ENCODE measurements at regions not wholly inside any gene's neighbourhood (a gene's known extent, or its start where the extent isn't known, plus 50 kb on each side); places are given as distances from the start of the nearest gene placed in this dataset.

DNA sequence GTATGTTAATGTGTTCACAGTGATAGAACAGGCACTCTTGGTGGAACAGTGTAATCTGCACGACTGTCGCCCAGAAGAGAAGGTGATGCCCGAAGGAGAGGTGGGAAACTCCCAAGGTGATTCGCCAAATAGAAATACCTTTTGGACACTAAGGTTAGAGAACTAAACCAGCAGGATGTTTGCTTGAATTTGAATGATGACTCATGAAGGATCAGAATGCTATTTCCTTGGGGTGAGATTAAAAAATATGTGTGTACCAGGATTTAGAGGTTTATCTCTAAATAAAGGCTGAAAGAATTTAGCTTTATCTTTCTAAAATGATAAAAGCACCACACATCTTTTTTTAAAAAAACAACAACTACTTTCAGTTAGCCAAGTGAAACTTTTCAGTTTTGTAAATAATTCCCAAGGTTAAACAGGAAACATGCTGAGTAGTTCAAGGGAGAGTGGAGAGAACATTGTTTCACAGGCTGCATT, 297.4 kb upstream of the TAS2R1 start:
- H3K27ac ChIP-seq (ENCODE audit: low read depth, low read length) = no peak overlapping the region
- H2AFZ ChIP-seq (ENCODE audit: low read depth, low read length, poor library complexity, severe bottlenecking) = no peak overlapping the region
- no TSS peak for BruUV-seq (replicated peaks)
- H3K9ac ChIP-seq (ENCODE audit: low read length) = no peak overlapping the region
- no peak overlapping the region for H3K4me3 ChIP-seq (replicated peaks in 1 of 2; ENCODE audit: low read depth in 1 of 2, low read length in 2 of 2)
- H3K4me1 ChIP-seq (ENCODE audit: control insufficient read depth in 1 of 2, insufficient read depth in 2 of 2, low read length in 2 of 2) = no peaks in the 10 kb centered on the region
- TF ChIP-seq TCF7L2 (IDR thresholded peaks at IDR 0.05; ENCODE audit: borderline replicate concordance, extremely low read depth, insufficient read depth, insufficient read length) = no peak
- no peak for TF ChIP-seq EZH2phosphoT487 (IDR thresholded peaks at IDR 0.05; ENCODE audit: borderline replicate concordance)
- no peak for TF ChIP-seq POLR2A (IDR thresholded peaks at IDR 0.05; ENCODE audit: borderline replicate concordance, extremely low read depth, insufficient read depth, insufficient read length)
- TF ChIP-seq ATF3 (IDR thresholded peaks at IDR 0.05) = no peak
- TF ChIP-seq ZNF274 (IDR thresholded peaks at IDR 0.05; ENCODE audit: low read depth, low read length) = no peak
- TF ChIP-seq CEBPB (IDR thresholded peaks at IDR 0.05; ENCODE audit: low read depth) = no peak
- TF ChIP-seq EZH2 (IDR thresholded peaks at IDR 0.05) = no peak
- ChIA-PET POLR2A (no interaction called here), CTCF (no interaction called here), RAD21 (ENCODE audit: low non-redundant PET in 1 of 2, low total read pairs in 2 of 2, uncharacterized antibody in 2 of 2, unreplicated experiment in 2 of 2) (no interaction called here)
- H3K79me2 ChIP-seq (ENCODE audit: insufficient read depth, low read length) = no peaks in the 10 kb centered on the region
- no peaks in the 10 kb centered on the region for H3K9me2 ChIP-seq (ENCODE audit: insufficient read depth)
- no peaks in the 10 kb centered on the region for H3K27me3 ChIP-seq (ENCODE audit: insufficient read depth, low read length)
- ATAC-seq (no peak), DNase-seq (ENCODE audit: low read depth, low spot score) (no peak)
- no peaks in the 10 kb centered on the region for H3K36me3 ChIP-seq (ENCODE audit: control insufficient read depth in 1 of 2, insufficient read depth in 2 of 2, low read length in 2 of 2)
- H3K4me2 ChIP-seq (ENCODE audit: low read length) = no peak overlapping the region
- no peaks in the 10 kb centered on the region for H4K20me1 ChIP-seq (ENCODE audit: insufficient read depth)
- intact Hi-C loops (cut with micrococcal nuclease) = no loop called here
- H3K9me3 ChIP-seq (ENCODE audit: control insufficient read depth in 1 of 2, insufficient read depth in 1 of 2, low read depth in 1 of 2, low read length in 2 of 2) = no peaks in the 10 kb centered on the region

DNA sequence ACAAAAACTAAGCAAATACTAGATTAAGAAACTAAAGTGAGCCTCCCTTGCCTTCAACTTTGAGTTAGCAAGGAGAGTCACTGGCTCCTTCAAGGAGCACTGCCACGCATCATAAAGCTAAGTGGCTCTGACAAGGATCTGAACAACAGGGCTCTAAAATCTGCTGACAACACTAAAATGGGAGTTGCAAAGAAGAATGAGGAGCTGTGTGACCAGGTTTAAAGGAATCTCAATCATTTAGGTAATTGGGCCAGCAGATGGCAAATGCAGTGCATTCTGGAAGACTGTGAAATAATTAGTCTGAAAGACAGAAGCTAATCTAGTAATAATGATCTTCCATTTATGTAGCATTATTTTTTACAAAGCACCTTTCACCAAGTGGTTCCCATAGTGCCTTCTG, 297.0 kb upstream of the TAS2R1 start:
- Histone ChIP-seq H3K9me3 (ENCODE audit: control insufficient read depth in 1 of 2, insufficient read depth in 1 of 2, low read depth in 1 of 2, low read length in 2 of 2) (no peaks in the 10 kb centered on the region), H3K27ac (ENCODE audit: low read depth, low read length) (no peak overlapping the region), H3K9ac (ENCODE audit: low read length) (no peak overlapping the region), H2AFZ (ENCODE audit: low read depth, low read length, poor library complexity, severe bottlenecking) (no peak overlapping the region), H3K79me2 (ENCODE audit: insufficient read depth, low read length) (no peaks in the 10 kb centered on the region), H3K4me2 (ENCODE audit: low read length) (no peak overlapping the region), H3K9me2 (ENCODE audit: insufficient read depth) (no peaks in the 10 kb centered on the region), H4K20me1 (ENCODE audit: insufficient read depth) (no peaks in the 10 kb centered on the region), H3K27me3 (ENCODE audit: insufficient read depth, low read length) (no peaks in the 10 kb centered on the region), H3K36me3 (ENCODE audit: control insufficient read depth in 1 of 2, insufficient read depth in 2 of 2, low read length in 2 of 2) (no peaks in the 10 kb centered on the region), H3K4me1 (ENCODE audit: control insufficient read depth in 1 of 2, insufficient read depth in 2 of 2, low read length in 2 of 2) (no peaks in the 10 kb centered on the region), H3K4me3 (replicated peaks in 1 of 2; ENCODE audit: low read depth in 1 of 2, low read length in 2 of 2) (no peak overlapping the region)
- DNase-seq (ENCODE audit: low read depth, low spot score) = no peak
- no peak for TF ChIP-seq SP1 (IDR thresholded peaks at IDR 0.05; ENCODE audit: low read depth)
- TF ChIP-seq ZBTB33 (IDR thresholded peaks at IDR 0.05; ENCODE audit: extremely low read depth, insufficient replicate concordance, low read length) = no peak
- no peak for TF ChIP-seq ATF3 (IDR thresholded peaks at IDR 0.05)
- TF ChIP-seq SRF (IDR thresholded peaks at IDR 0.05; ENCODE audit: low read depth) = no peak
- no peak for TF ChIP-seq FOSL1 (IDR thresholded peaks at IDR 0.05; ENCODE audit: low read depth)
- no peak for TF ChIP-seq CEBPB (IDR thresholded peaks at IDR 0.05; ENCODE audit: low read depth)
- TF ChIP-seq TCF7L2 (IDR thresholded peaks at IDR 0.05; ENCODE audit: borderline replicate concordance, extremely low read depth, insufficient read depth, insufficient read length) = no peak
- TF ChIP-seq POLR2A (IDR thresholded peaks at IDR 0.05; ENCODE audit: borderline replicate concordance, extremely low read depth, insufficient read depth, insufficient read length) = no peak
- TF ChIP-seq EZH2 (IDR thresholded peaks at IDR 0.05) = no peak
- no peak for TF ChIP-seq SIN3A (IDR thresholded peaks at IDR 0.05; ENCODE audit: low read depth)
- TF ChIP-seq EZH2phosphoT487 (IDR thresholded peaks at IDR 0.05; ENCODE audit: borderline replicate concordance) = no peak
- TF ChIP-seq YY1 (IDR thresholded peaks at IDR 0.05; ENCODE audit: extremely low read depth, insufficient replicate concordance, low read depth, low read length) = no peak
- intact Hi-C loops (cut with micrococcal nuclease) = no loop called here
- ChIA-PET RAD21 (ENCODE audit: low non-redundant PET in 1 of 2, low total read pairs in 2 of 2, uncharacterized antibody in 2 of 2, unreplicated experiment in 2 of 2) (no interaction called here), POLR2A (no interaction called here), CTCF (no interaction called here)
- no TSS peak for BruUV-seq (replicated peaks)
- ATAC-seq = no peak
